Right lobe of liver (tissue), 4 donors: ENCODE measurements at regions not wholly inside any gene's neighbourhood (a gene's known extent, or its start where the extent isn't known, plus 50 kb on each side); places are given as distances from the start of the nearest gene placed in this dataset.

Experiments used
- POLR2A ChIP-seq: fragments of 450-650 bp; IDR thresholded peaks from one replicate; pipeline ENCODE4 v1.6.1; 2017; ENCODE audit warnings: antibody characterized with exemption, mild to moderate bottlenecking
- TF ChIP-seq, protein P1 (sequence below), 4 donors: fragments of 200-600 bp in 3 of 4; fragments of 450-650 bp in 1 of 4; IDR thresholded peaks; one replicate each; pipeline versions ENCODE4 v1.5.1 to v1.8.0; 2016 to 2022; ENCODE audit warnings: antibody characterized with exemption in 4 of 4, mild to moderate bottlenecking in 2 of 4
- donor health status: DM: no; HTN: no; CAD: no.
- donor health status: DM: no; HTN: no; CAD: no.
- donor health status: DM: no; HTN: yes; CAD: no.

DNA sequence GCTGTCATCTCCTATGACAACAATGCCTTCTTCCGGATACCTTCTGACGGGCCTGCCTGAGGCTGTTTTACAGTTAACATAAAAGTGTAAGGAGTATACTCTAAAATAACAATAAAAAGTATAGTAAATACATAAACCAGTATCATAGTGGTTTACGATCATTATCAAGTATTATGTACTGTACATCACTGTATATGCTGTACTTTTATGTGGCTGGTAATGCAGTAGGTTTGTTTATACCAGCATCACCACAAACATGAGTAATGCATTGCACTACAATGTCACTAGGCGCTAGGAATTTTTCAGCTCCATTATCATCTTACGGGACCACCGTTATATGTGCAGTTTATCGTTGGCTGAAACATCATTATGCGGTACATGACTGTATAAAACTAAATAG, 76.5 kb downstream of the VEGFA start:
- TF ChIP-seq, protein P1, sequence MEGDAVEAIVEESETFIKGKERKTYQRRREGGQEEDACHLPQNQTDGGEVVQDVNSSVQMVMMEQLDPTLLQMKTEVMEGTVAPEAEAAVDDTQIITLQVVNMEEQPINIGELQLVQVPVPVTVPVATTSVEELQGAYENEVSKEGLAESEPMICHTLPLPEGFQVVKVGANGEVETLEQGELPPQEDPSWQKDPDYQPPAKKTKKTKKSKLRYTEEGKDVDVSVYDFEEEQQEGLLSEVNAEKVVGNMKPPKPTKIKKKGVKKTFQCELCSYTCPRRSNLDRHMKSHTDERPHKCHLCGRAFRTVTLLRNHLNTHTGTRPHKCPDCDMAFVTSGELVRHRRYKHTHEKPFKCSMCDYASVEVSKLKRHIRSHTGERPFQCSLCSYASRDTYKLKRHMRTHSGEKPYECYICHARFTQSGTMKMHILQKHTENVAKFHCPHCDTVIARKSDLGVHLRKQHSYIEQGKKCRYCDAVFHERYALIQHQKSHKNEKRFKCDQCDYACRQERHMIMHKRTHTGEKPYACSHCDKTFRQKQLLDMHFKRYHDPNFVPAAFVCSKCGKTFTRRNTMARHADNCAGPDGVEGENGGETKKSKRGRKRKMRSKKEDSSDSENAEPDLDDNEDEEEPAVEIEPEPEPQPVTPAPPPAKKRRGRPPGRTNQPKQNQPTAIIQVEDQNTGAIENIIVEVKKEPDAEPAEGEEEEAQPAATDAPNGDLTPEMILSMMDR (IDR thresholded peaks at IDR 0.05): no peak
- no peak for TF ChIP-seq POLR2A
